HG02981 (cell line): ENCODE measurements at regions not wholly inside any gene's neighbourhood (a gene's known extent, or its start where the extent isn't known, plus 50 kb on each side); places are given as distances from the start of the nearest gene placed in this dataset.

Experiments used
- ATAC-seq: cut with Tn5 transposase; IDR thresholded peaks from one replicate; pipeline ENCODE4 v1.9.1; 2021; ENCODE audit warnings: mild to moderate bottlenecking, moderate library complexity; ENCODE audit not compliant: unreplicated experiment

GRCh38 chr7:45235905-45236304 lies 78.3 kb downstream of the RAMP3 start:
- ATAC-seq, result no peak

- ATAC-seq, result no peak
These were observed 79.1 kb downstream of the RAMP3 start for GRCh38 chr7:45236666-45237065.

- no peak for ATAC-seq
These were observed 80.3 kb downstream of the RAMP3 start for GRCh38 chr7:45237788-45238461.

GRCh38 chr7:45238806-45239205 lies 81.2 kb downstream of the RAMP3 start:
- ATAC-seq, result no peak

GRCh38 chr7:45239486-45239885 lies 81.9 kb downstream of the RAMP3 start:
- ATAC-seq, result no peak

GRCh38 chr7:45240273-45240771 lies 82.7 kb downstream of the RAMP3 start:
- ATAC-seq, result no peak

- no peak for ATAC-seq
These were observed 83.3 kb downstream of the RAMP3 start for GRCh38 chr7:45240926-45241325.

GRCh38 chr7:45241339-45242109 lies 83.9 kb downstream of the RAMP3 start:
- ATAC-seq, result no peak

GRCh38 chr7:45242261-45242660 lies 84.7 kb downstream of the RAMP3 start:
- no peak for ATAC-seq

GRCh38 chr7:45242698-45243097 lies 85.1 kb downstream of the RAMP3 start:
- no peak for ATAC-seq

GRCh38 chr7:45244981-45245380 lies 87.4 kb downstream of the RAMP3 start:
- no peak for ATAC-seq

- ATAC-seq, result no peak
These were observed 88.7 kb downstream of the RAMP3 start for GRCh38 chr7:45246339-45246738.

- no peak for ATAC-seq
These were observed 94.7 kb downstream of the RAMP3 start for GRCh38 chr7:45252248-45252647.

- ATAC-seq, result no peak
These were observed 95.3 kb downstream of the RAMP3 start for GRCh38 chr7:45252857-45253256.

GRCh38 chr7:45253368-45253767 lies 95.8 kb downstream of the RAMP3 start:
- ATAC-seq, result no peak

- ATAC-seq, result no peak
These were observed 97.6 kb downstream of the RAMP3 start for GRCh38 chr7:45255187-45255586.

- ATAC-seq, result no peak
These were observed 98.7 kb downstream of the RAMP3 start for GRCh38 chr7:45256309-45256708.

GRCh38 chr7:45256775-45257174 lies 99.2 kb downstream of the RAMP3 start:
- no peak for ATAC-seq

GRCh38 chr7:45257284-45257683 lies 99.7 kb downstream of the RAMP3 start:
- no peak for ATAC-seq

- ATAC-seq, result no peak
These were observed 101.1 kb downstream of the RAMP3 start for GRCh38 chr7:45258533-45259226.

GRCh38 chr7:45259227-45259596 lies 101.6 kb downstream of the RAMP3 start:
- ATAC-seq, result no peak
